HEK293T (cell line): ENCODE measurements at regions not wholly inside any gene's neighbourhood (a gene's known extent, or its start where the extent isn't known, plus 50 kb on each side); places are given as distances from the start of the nearest gene placed in this dataset.

Experiments
- FOXA1 ChIP-seq: fragments of 450-650 bp; IDR thresholded peaks from 2 replicates; pipeline ENCODE4 v1.6.1; 2016; ENCODE audit warnings: mild to moderate bottlenecking
- FOXK2 ChIP-seq: fragments of 450-650 bp; IDR thresholded peaks from 2 replicates; pipeline ENCODE4 v1.6.1; 2016; ENCODE audit warnings: mild to moderate bottlenecking
- FOXM1 ChIP-seq: fragments of 450-650 bp; IDR thresholded peaks from 2 replicates; pipeline ENCODE4 v1.6.1; 2017; ENCODE audit warnings: mild to moderate bottlenecking, borderline replicate concordance
- HDGF ChIP-seq: fragments of 450-650 bp; IDR thresholded peaks from 2 replicates; pipeline ENCODE4 v1.6.1; 2017; ENCODE audit warnings: antibody characterized with exemption, borderline replicate concordance
- L3MBTL2 ChIP-seq: fragments of 450-650 bp; conservative IDR thresholded peaks from 2 replicates; pipeline ENCODE4 v1.6.1; 2016; ENCODE audit warnings: mild to moderate bottlenecking
- NFRKB ChIP-seq: fragments of 450-650 bp; IDR thresholded peaks from 2 replicates; pipeline ENCODE4 v1.6.1; 2016; ENCODE audit warnings: mild to moderate bottlenecking, moderate library complexity
- PKNOX1 ChIP-seq: fragments of 450-650 bp; IDR thresholded peaks from 2 replicates; pipeline ENCODE4 v1.6.1; 2016
- SP1 ChIP-seq: fragments of 450-650 bp; IDR thresholded peaks from 2 replicates; pipeline ENCODE4 v1.6.1; 2017
- SUZ12 ChIP-seq: fragments of 450-650 bp; IDR thresholded peaks from 2 replicates; pipeline ENCODE4 v1.6.1; 2016; ENCODE audit warnings: mild to moderate bottlenecking
- ZNF384 ChIP-seq: fragments of 450-650 bp; IDR thresholded peaks from 2 replicates; pipeline ENCODE4 v1.6.1; 2016

DNA sequence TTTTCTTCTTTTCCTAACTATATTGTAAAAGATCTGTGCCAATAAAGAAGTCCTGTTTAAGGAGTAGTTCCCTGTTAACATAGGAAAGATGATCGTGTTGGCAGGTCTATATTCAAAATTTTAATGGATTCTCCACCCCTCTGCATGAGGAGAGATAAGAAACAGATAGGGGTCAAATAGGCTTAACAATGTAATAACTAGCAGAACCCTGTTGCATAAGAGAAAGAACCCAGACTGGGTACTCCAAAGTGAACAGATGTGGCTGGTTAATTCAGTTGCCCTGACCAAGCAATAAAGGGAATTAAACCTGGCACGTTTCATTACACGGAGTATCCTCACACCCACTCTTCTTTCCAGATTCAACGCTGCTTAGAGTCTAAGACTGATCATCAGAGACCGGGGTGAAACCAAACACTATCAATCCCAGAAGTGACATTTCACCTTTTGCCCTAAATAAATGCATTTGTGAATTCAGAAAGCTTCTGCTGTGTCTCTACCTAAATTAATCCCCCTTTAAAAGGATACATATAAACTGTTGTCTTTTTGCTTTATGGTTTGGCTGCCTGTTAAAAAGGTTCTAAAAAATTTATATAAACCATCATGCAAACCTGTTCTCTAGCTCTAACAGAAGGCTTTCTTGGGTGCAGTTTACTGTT lies 1276.9 kb upstream of the WWC1 start:
- TF ChIP-seq L3MBTL2 (no peak), SP1 (no peak), ZNF384 (no peak), FOXA1 (no peak), SUZ12 (no peak), PKNOX1 (no peak), FOXK2 (no peak), FOXM1 (no peak), HDGF (no peak), NFRKB (no peak)
